Loucy (cell line): ENCODE measurements at regions not wholly inside any gene's neighbourhood (a gene's known extent, or its start where the extent isn't known, plus 50 kb on each side); places are given as distances from the start of the nearest gene placed in this dataset.

Experiments
- EZH2phosphoT487 ChIP-seq: fragments of 200-600 bp; IDR thresholded peaks from 2 replicates; pipeline ENCODE4 v1.6.1; 2018; ENCODE audit warnings: antibody characterized with exemption, mild to moderate bottlenecking, moderate library complexity, borderline replicate concordance
- TF ChIP-seq, protein P1 (sequence below): fragments of 200-600 bp; sonication (generic); conservative IDR thresholded peaks from 2 replicates; pipeline ENCODE4 v1.5.1; 2014; ENCODE audit warnings: mild to moderate bottlenecking, antibody characterized with exemption, low read length

GRCh38 chr2:22347306-22347705 lies 1037.7 kb upstream of the KLHL29 start:
- TF ChIP-seq, protein P1, sequence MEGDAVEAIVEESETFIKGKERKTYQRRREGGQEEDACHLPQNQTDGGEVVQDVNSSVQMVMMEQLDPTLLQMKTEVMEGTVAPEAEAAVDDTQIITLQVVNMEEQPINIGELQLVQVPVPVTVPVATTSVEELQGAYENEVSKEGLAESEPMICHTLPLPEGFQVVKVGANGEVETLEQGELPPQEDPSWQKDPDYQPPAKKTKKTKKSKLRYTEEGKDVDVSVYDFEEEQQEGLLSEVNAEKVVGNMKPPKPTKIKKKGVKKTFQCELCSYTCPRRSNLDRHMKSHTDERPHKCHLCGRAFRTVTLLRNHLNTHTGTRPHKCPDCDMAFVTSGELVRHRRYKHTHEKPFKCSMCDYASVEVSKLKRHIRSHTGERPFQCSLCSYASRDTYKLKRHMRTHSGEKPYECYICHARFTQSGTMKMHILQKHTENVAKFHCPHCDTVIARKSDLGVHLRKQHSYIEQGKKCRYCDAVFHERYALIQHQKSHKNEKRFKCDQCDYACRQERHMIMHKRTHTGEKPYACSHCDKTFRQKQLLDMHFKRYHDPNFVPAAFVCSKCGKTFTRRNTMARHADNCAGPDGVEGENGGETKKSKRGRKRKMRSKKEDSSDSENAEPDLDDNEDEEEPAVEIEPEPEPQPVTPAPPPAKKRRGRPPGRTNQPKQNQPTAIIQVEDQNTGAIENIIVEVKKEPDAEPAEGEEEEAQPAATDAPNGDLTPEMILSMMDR, result no peak
- TF ChIP-seq EZH2phosphoT487, result no peak
